ENCODE measurements at regions not wholly inside any gene's neighbourhood (a gene's known extent, or its start where the extent isn't known, plus 50 kb on each side); places are given as distances from the start of the nearest gene placed in this dataset.

DNA sequence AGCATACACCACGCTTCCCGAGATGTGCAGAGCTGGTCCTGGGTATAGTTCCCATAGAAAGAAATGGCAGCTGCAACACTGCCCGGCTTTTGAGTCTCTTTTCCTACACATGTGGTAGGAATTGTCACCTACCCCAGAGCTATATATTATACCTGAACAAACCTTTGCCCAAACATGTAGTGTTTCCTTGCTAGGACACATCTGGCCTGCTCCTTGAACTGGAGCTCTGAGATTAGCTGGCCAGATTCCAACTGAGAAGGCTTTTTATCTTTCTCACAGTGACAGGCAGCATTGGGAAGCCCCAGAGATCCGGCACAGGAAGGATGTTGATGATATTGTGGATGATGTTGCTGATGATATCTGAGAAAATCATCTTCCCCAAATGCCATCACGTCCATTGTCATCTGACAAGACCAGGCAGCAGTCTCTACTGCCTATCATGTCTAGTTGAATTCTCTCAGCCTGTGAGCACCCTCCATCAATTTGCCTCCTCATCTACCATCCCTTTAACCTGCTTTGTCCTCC, 115.0 kb upstream of the SMYD2 start:
- TF ChIP-seq, protein P1, sequence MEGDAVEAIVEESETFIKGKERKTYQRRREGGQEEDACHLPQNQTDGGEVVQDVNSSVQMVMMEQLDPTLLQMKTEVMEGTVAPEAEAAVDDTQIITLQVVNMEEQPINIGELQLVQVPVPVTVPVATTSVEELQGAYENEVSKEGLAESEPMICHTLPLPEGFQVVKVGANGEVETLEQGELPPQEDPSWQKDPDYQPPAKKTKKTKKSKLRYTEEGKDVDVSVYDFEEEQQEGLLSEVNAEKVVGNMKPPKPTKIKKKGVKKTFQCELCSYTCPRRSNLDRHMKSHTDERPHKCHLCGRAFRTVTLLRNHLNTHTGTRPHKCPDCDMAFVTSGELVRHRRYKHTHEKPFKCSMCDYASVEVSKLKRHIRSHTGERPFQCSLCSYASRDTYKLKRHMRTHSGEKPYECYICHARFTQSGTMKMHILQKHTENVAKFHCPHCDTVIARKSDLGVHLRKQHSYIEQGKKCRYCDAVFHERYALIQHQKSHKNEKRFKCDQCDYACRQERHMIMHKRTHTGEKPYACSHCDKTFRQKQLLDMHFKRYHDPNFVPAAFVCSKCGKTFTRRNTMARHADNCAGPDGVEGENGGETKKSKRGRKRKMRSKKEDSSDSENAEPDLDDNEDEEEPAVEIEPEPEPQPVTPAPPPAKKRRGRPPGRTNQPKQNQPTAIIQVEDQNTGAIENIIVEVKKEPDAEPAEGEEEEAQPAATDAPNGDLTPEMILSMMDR (IDR thresholded peaks at IDR 0.05): no peak
- no peak for TF ChIP-seq POLR2A (IDR thresholded peaks at IDR 0.05)

Data from uterus (tissue), 2 donors.